ENCODE measurements at regions not wholly inside any gene's neighbourhood (a gene's known extent, or its start where the extent isn't known, plus 50 kb on each side); places are given as distances from the start of the nearest gene placed in this dataset.

DNA sequence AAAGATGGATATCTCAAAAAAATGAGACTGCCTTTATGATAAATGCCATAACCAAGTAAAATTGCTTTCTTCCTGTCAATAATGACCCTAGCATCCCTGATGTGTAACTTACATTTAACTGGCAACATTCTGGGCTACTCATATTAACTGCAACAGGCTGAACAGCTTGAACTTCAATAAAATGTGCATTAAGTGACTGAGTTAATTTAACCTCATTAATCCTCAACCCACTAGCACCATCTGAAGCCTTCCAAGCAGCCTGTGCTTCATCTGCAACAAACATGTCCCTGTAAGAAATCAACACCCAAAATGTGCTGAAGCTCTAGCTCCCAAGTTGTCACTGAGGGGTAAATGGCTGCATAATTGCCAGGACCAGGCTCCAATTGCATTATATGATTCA is 296.2 kb upstream of the ZC3H15 start:
- Histone ChIP-seq H3K27me3 (no peaks in the 10 kb centered on the region), H3K27ac (no peak overlapping the region), H3K4me3 (no peak overlapping the region), H3K9me3 (no peaks in the 10 kb centered on the region), H3K4me1 (no peaks in the 10 kb centered on the region), H3K36me3 (no peaks in the 10 kb centered on the region)
- TF ChIP-seq, protein P1, sequence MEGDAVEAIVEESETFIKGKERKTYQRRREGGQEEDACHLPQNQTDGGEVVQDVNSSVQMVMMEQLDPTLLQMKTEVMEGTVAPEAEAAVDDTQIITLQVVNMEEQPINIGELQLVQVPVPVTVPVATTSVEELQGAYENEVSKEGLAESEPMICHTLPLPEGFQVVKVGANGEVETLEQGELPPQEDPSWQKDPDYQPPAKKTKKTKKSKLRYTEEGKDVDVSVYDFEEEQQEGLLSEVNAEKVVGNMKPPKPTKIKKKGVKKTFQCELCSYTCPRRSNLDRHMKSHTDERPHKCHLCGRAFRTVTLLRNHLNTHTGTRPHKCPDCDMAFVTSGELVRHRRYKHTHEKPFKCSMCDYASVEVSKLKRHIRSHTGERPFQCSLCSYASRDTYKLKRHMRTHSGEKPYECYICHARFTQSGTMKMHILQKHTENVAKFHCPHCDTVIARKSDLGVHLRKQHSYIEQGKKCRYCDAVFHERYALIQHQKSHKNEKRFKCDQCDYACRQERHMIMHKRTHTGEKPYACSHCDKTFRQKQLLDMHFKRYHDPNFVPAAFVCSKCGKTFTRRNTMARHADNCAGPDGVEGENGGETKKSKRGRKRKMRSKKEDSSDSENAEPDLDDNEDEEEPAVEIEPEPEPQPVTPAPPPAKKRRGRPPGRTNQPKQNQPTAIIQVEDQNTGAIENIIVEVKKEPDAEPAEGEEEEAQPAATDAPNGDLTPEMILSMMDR (IDR thresholded peaks at IDR 0.05), result no peak
- DNase-seq (ENCODE audit: low spot score), result no peak

- no peaks in the 10 kb centered on the region for H3K27me3 ChIP-seq
- H3K4me1 ChIP-seq, result no peaks in the 10 kb centered on the region
- DNase-seq (ENCODE audit: low spot score), result no peak
- no peak overlapping the region for H3K27ac ChIP-seq
- H3K36me3 ChIP-seq, result no peaks in the 10 kb centered on the region
- TF ChIP-seq, protein P1 (IDR thresholded peaks at IDR 0.05), result no peak
- H3K4me3 ChIP-seq, result no peak overlapping the region
- H3K9me3 ChIP-seq, result no peaks in the 10 kb centered on the region
Observed at GRCh38 chr2:186195696-186196095, 290.4 kb upstream of the ZC3H15 start.

DNA sequence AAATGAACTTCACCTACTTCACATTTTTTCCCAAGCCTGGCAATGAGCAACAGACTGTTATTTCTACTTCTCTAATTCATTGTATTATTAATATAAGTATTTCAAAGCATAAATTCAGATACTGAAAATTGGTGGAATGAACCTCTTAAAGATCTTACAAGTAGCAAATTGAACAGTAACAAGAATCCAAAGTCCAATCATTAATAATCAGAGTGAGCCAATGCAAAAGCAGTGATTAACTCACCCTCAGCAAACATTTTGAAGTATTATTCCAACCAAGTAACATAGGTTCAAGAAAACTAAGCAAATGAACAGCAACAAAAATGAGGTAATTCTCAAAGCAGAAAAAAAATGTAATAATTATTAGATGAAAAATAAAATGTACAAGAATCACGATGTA is 288.1 kb upstream of the ZC3H15 start:
- Histone ChIP-seq H3K27ac (no peak overlapping the region), H3K4me3 (no peak overlapping the region), H3K4me1 (no peaks in the 10 kb centered on the region), H3K36me3 (no peaks in the 10 kb centered on the region), H3K27me3 (no peaks in the 10 kb centered on the region), H3K9me3 (no peaks in the 10 kb centered on the region)
- DNase-seq (ENCODE audit: low spot score), result no peak
- TF ChIP-seq, protein P1 (IDR thresholded peaks at IDR 0.05), result no peak

- TF ChIP-seq, protein P1 (IDR thresholded peaks at IDR 0.05), result no peak
- Histone ChIP-seq H3K4me1 (no peaks in the 10 kb centered on the region), H3K27me3 (no peaks in the 10 kb centered on the region), H3K4me3 (no peak overlapping the region), H3K9me3 (no peaks in the 10 kb centered on the region), H3K36me3 (no peaks in the 10 kb centered on the region), H3K27ac (no peak overlapping the region)
- DNase-seq (ENCODE audit: low spot score), result no peak
Observed at GRCh38 chr2:186199029-186199428, 287.0 kb upstream of the ZC3H15 start.

- no peak overlapping the region for H3K4me3 ChIP-seq
- H3K9me3 ChIP-seq, result no peaks in the 10 kb centered on the region
- DNase-seq (ENCODE audit: low spot score), result no peak
- TF ChIP-seq, protein P1 (IDR thresholded peaks at IDR 0.05), result no peak
- no peaks in the 10 kb centered on the region for H3K36me3 ChIP-seq
- H3K4me1 ChIP-seq, result no peaks in the 10 kb centered on the region
- H3K27ac ChIP-seq, result no peak overlapping the region
- no peaks in the 10 kb centered on the region for H3K27me3 ChIP-seq
Observed at GRCh38 chr2:186201371-186201770, 284.7 kb upstream of the ZC3H15 start.

- Histone ChIP-seq H3K4me1 (no peaks in the 10 kb centered on the region), H3K27me3 (no peaks in the 10 kb centered on the region), H3K27ac (no peak overlapping the region), H3K36me3 (no peaks in the 10 kb centered on the region), H3K4me3 (no peak overlapping the region), H3K9me3 (no peaks in the 10 kb centered on the region)
- no peak for DNase-seq (ENCODE audit: low spot score)
- TF ChIP-seq, protein P1 (IDR thresholded peaks at IDR 0.05), result no peak
Observed at GRCh38 chr2:186205254-186205911, 280.7 kb upstream of the ZC3H15 start.
